ENCODE measurements at regions not wholly inside any gene's neighbourhood (a gene's known extent, or its start where the extent isn't known, plus 50 kb on each side); places are given as distances from the start of the nearest gene placed in this dataset.

GRCh38 chr20:6185268-6185667, 62.4 kb upstream of the FERMT1 start:
- TF ChIP-seq CTCF (IDR thresholded peaks at IDR 0.05) (no peak), POLR2A (IDR thresholded peaks at IDR 0.05) (no peak), POLR2AphosphoS5 (IDR thresholded peaks at IDR 0.05) (no peak), EP300 (IDR thresholded peaks at IDR 0.05) (no peak)

Data from suprapubic skin (tissue), 4 donors.